K562 (cell line): ENCODE measurements at regions not wholly inside any gene's neighbourhood (a gene's known extent, or its start where the extent isn't known, plus 50 kb on each side); places are given as distances from the start of the nearest gene placed in this dataset.

Source experiments
- ATAC-seq: fragments of 200-7000 bp; cut with Tn5 transposase; 3 replicates; pipeline ENCODE4 v1.9.1; 2020; ENCODE audit warnings: moderate library complexity
- BruUV-seq: library from RNA; stranded (reverse); fragments of 400-500 nt; replicated peaks from 2 replicates; lab custom pipeline; 2021; lab: Mats Ljungman, UMichigan
- CTCF ChIA-PET: fragments of 300-600 bp; formaldehyde crosslinking; extraction: SDS; loops from one replicate; lab custom pipeline; 2021; ENCODE audit warnings: low intra/inter-chr PET ratio; lab: Yijun Ruan, JAX
- POLR2A ChIA-PET: fragments of 300-600, 350-650 bp; sonication (Branson Sonifier 250); formaldehyde crosslinking; extraction: SDS; loops from one replicate; lab custom pipeline; 2021; ENCODE audit warnings: antibody characterized with exemption, inconsistent platforms; lab: Yijun Ruan, JAX
- DNase-seq, 4 experiments: peaks; one replicate each; pipeline versions ENCODE4 v3.0.0 to v3.0.0-alpha.2; 2011 to 2018; ENCODE audit warnings: low spot score in 3 of 4, mixed read lengths in 3 of 4; ENCODE audit errors: extremely low read depth in 1 of 4
- FAIRE-seq: peaks from 2 replicates; lab custom pipeline; 2011; peaks lifted over from hg19 to GRCh38; lab: Jason Lieb, UNC
- H2AFZ ChIP-seq: 2 replicates; pipeline ENCODE4 v1.6.0; 2011; ENCODE audit warnings: low read depth, low read length, control low read depth, inconsistent platforms
- H3K27ac ChIP-seq: fragments of 200-600 bp; 3 replicates; pipeline ENCODE4 v1.8.0; 2011; ENCODE audit warnings: low read depth, mild to moderate bottlenecking, control low read depth, inconsistent platforms, low read length, moderate library complexity, mixed read lengths; ENCODE audit errors: extremely low read depth
- H3K27me3 ChIP-seq, 2 experiments: fragments of 300-600 bp in 1 of 2; 2 replicates in 1 of 2; 3 replicates in 1 of 2; pipeline versions ENCODE4 v1.6.0 to v1.8.0; 2011; ENCODE audit warnings: inconsistent platforms in 2 of 2, low read length in 2 of 2, mild to moderate bottlenecking in 1 of 2, mixed read lengths in 1 of 2, moderate library complexity in 1 of 2; ENCODE audit not compliant: control insufficient read depth in 2 of 2, insufficient read depth in 2 of 2
- H3K36me3 ChIP-seq: fragments of 300-600 bp; 3 replicates; pipeline ENCODE4 v1.8.0; 2011; ENCODE audit warnings: mild to moderate bottlenecking, low read length, inconsistent platforms; ENCODE audit not compliant: control insufficient read depth, insufficient read depth
- H3K4me1 ChIP-seq, 2 experiments: fragments of 200-600 bp in 1 of 2; replicated peaks in 1 of 2; 2 replicates in 1 of 2; 3 replicates in 1 of 2; pipeline versions ENCODE4 v1.5.1 to v1.8.0; 2011; ENCODE audit warnings: inconsistent platforms in 2 of 2, low read length in 2 of 2, mild to moderate bottlenecking in 1 of 2, mixed read lengths in 1 of 2, moderate library complexity in 1 of 2; ENCODE audit not compliant: control insufficient read depth in 2 of 2, insufficient read depth in 2 of 2
- H3K4me2 ChIP-seq: 2 replicates; pipeline ENCODE4 v1.6.1; 2011; ENCODE audit warnings: low read length, control low read depth, inconsistent platforms, mixed read lengths; ENCODE audit not compliant: insufficient read depth
- H3K4me3 ChIP-seq: fragments of 200-600 bp; sonication (generic), shearing (Covaris generic); 2 replicates; pipeline ENCODE4 v1.5.1; 2016; ENCODE audit warnings: control low read depth, inconsistent platforms
- H3K79me2 ChIP-seq: fragments of 200-600 bp; 3 replicates; pipeline ENCODE4 v1.8.0; 2011; ENCODE audit warnings: low read length, inconsistent platforms; ENCODE audit not compliant: control insufficient read depth, insufficient read depth
- H3K9ac ChIP-seq, 2 experiments: 2 replicates each; pipeline versions ENCODE4 v1.6.0 to v1.6.1; 2011; ENCODE audit warnings: low read depth in 2 of 2, low read length in 2 of 2, control low read depth in 1 of 2, inconsistent platforms in 1 of 2, mild to moderate bottlenecking in 1 of 2, mixed read lengths in 1 of 2; ENCODE audit not compliant: insufficient read depth in 1 of 2
- H3K9me1 ChIP-seq: one replicate; pipeline ENCODE4 v1.6.0; 2011; ENCODE audit warnings: inconsistent platforms, mild to moderate bottlenecking, low read length, moderate library complexity; ENCODE audit not compliant: control insufficient read depth, insufficient read depth
- H3K9me3 ChIP-seq: replicated peaks from 2 replicates; pipeline ENCODE4 v1.5.1; 2011; ENCODE audit warnings: low read depth, low read length, inconsistent platforms; ENCODE audit not compliant: control insufficient read depth, insufficient read depth
- H4K20me1 ChIP-seq: replicated peaks from 2 replicates; pipeline ENCODE4 v1.6.1; 2011; ENCODE audit warnings: low read length, inconsistent platforms, mixed read lengths; ENCODE audit not compliant: control insufficient read depth, insufficient read depth
- C11orf30 ChIP-seq: fragments of 450-650 bp; IDR thresholded peaks from 2 replicates; pipeline ENCODE4 v1.6.1; 2016; ENCODE audit warnings: low read depth, mild to moderate bottlenecking
- ESRRA ChIP-seq: fragments of 450-650 bp; IDR thresholded peaks from 2 replicates; pipeline ENCODE4 v1.6.1; 2014; ENCODE audit warnings: low read depth, mild to moderate bottlenecking, moderate library complexity, borderline replicate concordance
- FIP1L1 ChIP-seq: fragments of 200-400 bp; formaldehyde crosslinking; IDR thresholded peaks from 2 replicates; pipeline ENCODE4 v1.6.1; 2018; ENCODE audit warnings: mild to moderate bottlenecking, low read depth, low read length; ENCODE audit not compliant: poor library complexity, severe bottlenecking
- HDAC6 ChIP-seq: IDR thresholded peaks from 2 replicates; pipeline ENCODE4 v1.6.1; 2012; ENCODE audit warnings: low read depth, mild to moderate bottlenecking, control low read depth, inconsistent platforms, low read length, moderate library complexity
- HLTF ChIP-seq: fragments of 450-650 bp; IDR thresholded peaks from 2 replicates; pipeline ENCODE4 v1.6.1; 2016
- MAFF ChIP-seq: IDR thresholded peaks from 2 replicates; pipeline ENCODE4 v1.6.1; 2012; ENCODE audit warnings: low read length, improper control_type of control experiment
- NCOA1 ChIP-seq: fragments of 450-650 bp; IDR thresholded peaks from 2 replicates; pipeline ENCODE4 v1.6.1; 2016; ENCODE audit warnings: low read depth
- PTBP1 ChIP-seq: fragments of 200-400 bp; formaldehyde crosslinking; IDR thresholded peaks from 2 replicates; pipeline ENCODE4 v1.6.1; 2017; ENCODE audit warnings: low read depth, low read length
- SMARCB1 ChIP-seq: IDR thresholded peaks from 2 replicates; pipeline ENCODE4 v1.6.1; 2011; ENCODE audit warnings: improper control_type of control experiment, low read depth; ENCODE audit not compliant: insufficient read length
- XRCC5 ChIP-seq: fragments of 200-400 bp; formaldehyde crosslinking; IDR thresholded peaks from 2 replicates; pipeline ENCODE4 v1.6.1; 2017; ENCODE audit warnings: low read depth, mild to moderate bottlenecking, low read length
- ZNF764 ChIP-seq: fragments of 250-450 bp; sonication (Bioruptor Pico); IDR thresholded peaks from 2 replicates; pipeline ENCODE4 v1.4.0; 2020; ENCODE audit warnings: low read depth, mild to moderate bottlenecking, moderate library complexity
- ZZZ3 ChIP-seq: fragments of 450-650 bp; IDR thresholded peaks from 2 replicates; pipeline ENCODE4 v1.6.1; 2016; ENCODE audit warnings: antibody characterized with exemption, mild to moderate bottlenecking, moderate library complexity
- WGBS: fragments of 100-300 bp; shearing (Covaris generic); methylation state at CpG from one replicate; pipeline ENCODE4 v1.1.6; 2016; ENCODE audit warnings: low coverage, mixed read lengths; ENCODE audit not compliant: insufficient coverage; ENCODE audit errors: missing lambda C conversion rate; 5-methylcytosine and 5-hydroxymethylcytosine counted together
- in situ Hi-C: fragments of 300-500 bp; cut with MboI; formaldehyde crosslinking; loops from 4 replicates; pipeline ENCODE4 v1.15.0; 2018; ENCODE audit warnings: inconsistent platforms, mixed read lengths
- intact Hi-C: fragments of 100-400 bp; cut with micrococcal nuclease; formaldehyde crosslinking; loops from 2 replicates; pipeline ENCODE4 v1.14.2; 2022

- Histone ChIP-seq H3K9me1 (no peaks in the 10 kb centered on the region), H3K36me3 (no peaks in the 10 kb centered on the region), H3K4me1 (no peaks in the 10 kb centered on the region), H4K20me1 (no peaks in the 10 kb centered on the region), H2AFZ (no peak overlapping the region), H3K4me2 (no peak overlapping the region), H3K9me3 (no peaks in the 10 kb centered on the region), H3K79me2 (no peaks in the 10 kb centered on the region), H3K27ac (no peak overlapping the region), H3K9ac (no peak overlapping the region), H3K4me3 (no peak overlapping the region), H3K27me3 (no peaks in the 10 kb centered on the region)
- ChIA-PET POLR2A (no interaction called here), CTCF (no interaction called here)
- TF ChIP-seq HDAC6 (no peak), ESRRA (no peak), HLTF (no peak), XRCC5 (no peak), MAFF (no peak), ZZZ3 (no peak), ZNF764 (CRISPR knock-in tag) (no peak), C11orf30 (no peak), NCOA1 (no peak)
- ATAC-seq (no peak), FAIRE-seq (no peak), DNase-seq (no peak)
- no TSS peak for BruUV-seq
- WGBS = 6% methylated on average over 4 of the region's 4 CpGs
- intact Hi-C loops = no loop called here
- in situ Hi-C loops = no loop called here
Measured at GRCh38 chr15:47473832-47474231, 243.5 kb upstream of the SEMA6D start.

- BruUV-seq = no TSS peak
- no peak for FAIRE-seq
- H3K9me3 ChIP-seq = no peaks in the 10 kb centered on the region
- no peaks in the 10 kb centered on the region for H3K27me3 ChIP-seq
- H3K4me2 ChIP-seq = no peak overlapping the region
- intact Hi-C loops = no loop called here
- POLR2A ChIA-PET = no interaction called here
- CTCF ChIA-PET = no interaction called here
- H3K4me1 ChIP-seq = no peaks in the 10 kb centered on the region
- no peak overlapping the region for H2AFZ ChIP-seq
- no peaks in the 10 kb centered on the region for H3K9me1 ChIP-seq
- WGBS = 0% methylated on average over 2 of the region's 2 CpGs
- in situ Hi-C loops = no loop called here
- H3K4me3 ChIP-seq = no peak overlapping the region
- H3K27ac ChIP-seq = no peak overlapping the region
- no peaks in the 10 kb centered on the region for H3K79me2 ChIP-seq
- no peak for ATAC-seq
- H4K20me1 ChIP-seq = no peaks in the 10 kb centered on the region
- DNase-seq = no peak
- no peaks in the 10 kb centered on the region for H3K36me3 ChIP-seq
- H3K9ac ChIP-seq = no peak overlapping the region
- TF ChIP-seq SMARCB1 = no peak
- no peak for TF ChIP-seq FIP1L1
- no peak for TF ChIP-seq PTBP1
Measured at GRCh38 chr15:47475336-47475735, 242.0 kb upstream of the SEMA6D start.
